ENCODE measurements at regions not wholly inside any gene's neighbourhood (a gene's known extent, or its start where the extent isn't known, plus 50 kb on each side); places are given as distances from the start of the nearest gene placed in this dataset.
"Not testable (repeated sequence)": the region's sequence is repeated elsewhere in the genome, so short reads cannot be mapped to it uniquely, and the experiment has no call there.

- ChIA-PET CTCF (ENCODE audit: low intra/inter-chr PET ratio) (no interaction called here), POLR2A (no interaction called here)
- H3K79me2 ChIP-seq (ENCODE audit: control insufficient read depth, insufficient read depth, low read length), result no peaks in the 10 kb centered on the region
- H3K9me1 ChIP-seq (ENCODE audit: control insufficient read depth, insufficient read depth, low read length), result no peaks in the 10 kb centered on the region
- no peaks in the 10 kb centered on the region for H3K27me3 ChIP-seq (ENCODE audit: control insufficient read depth in 2 of 2, insufficient read depth in 2 of 2, low read length in 2 of 2)
- DNase-seq (ENCODE audit: extremely low read depth in 1 of 4, low spot score in 3 of 4) (no peak), ATAC-seq (no peak), FAIRE-seq (no peak)
- no peaks in the 10 kb centered on the region for H3K9me3 ChIP-seq (replicated peaks; ENCODE audit: control insufficient read depth, insufficient read depth, low read depth, low read length)
- intact Hi-C loops (cut with micrococcal nuclease), result no loop called here
- no peaks in the 10 kb centered on the region for H3K36me3 ChIP-seq (ENCODE audit: control insufficient read depth, insufficient read depth, low read length)
- H4K20me1 ChIP-seq (replicated peaks; ENCODE audit: control insufficient read depth, insufficient read depth, low read length), result no peaks in the 10 kb centered on the region
- H3K4me1 ChIP-seq (replicated peaks in 1 of 2; ENCODE audit: control insufficient read depth in 2 of 2, insufficient read depth in 2 of 2, low read length in 2 of 2), result no peaks in the 10 kb centered on the region
- TF ChIP-seq ATF2 (CRISPR knock-in tag; IDR thresholded peaks at IDR 0.05), result no peak
- TF ChIP-seq NFYB (IDR thresholded peaks at IDR 0.05; ENCODE audit: extremely low read depth, insufficient read length), result no peak
- no peak for TF ChIP-seq RUNX1 (IDR thresholded peaks at IDR 0.05; ENCODE audit: low read depth)
- no peak for TF ChIP-seq ZNF253 (CRISPR knock-in tag; conservative IDR thresholded peaks at IDR 0.05)
- no peak for TF ChIP-seq CEBPB (tag; IDR thresholded peaks at IDR 0.05)
- TF ChIP-seq MYC (IDR thresholded peaks at IDR 0.05; ENCODE audit: low read depth, low read length), result no peak
- no peak for TF ChIP-seq MYC (CRISPR knock-in tag; IDR thresholded peaks at IDR 0.05; ENCODE audit: borderline replicate concordance, low read depth)
- TF ChIP-seq HDAC1 (IDR thresholded peaks at IDR 0.05), result no peak
- no peak for TF ChIP-seq MAFK (IDR thresholded peaks at IDR 0.05; ENCODE audit: low read length)
- TF ChIP-seq ZNF143 (CRISPR knock-in tag; IDR thresholded peaks at IDR 0.05), result no peak
- TF ChIP-seq MBD1 (CRISPR knock-in tag; IDR thresholded peaks at IDR 0.05), result no peak
- in situ Hi-C loops (cut with MboI), result no loop called here
- H3K4me3 ChIP-seq, result no peak overlapping the region
- H3K27ac ChIP-seq (ENCODE audit: extremely low read depth, low read depth, low read length), result no peak overlapping the region
- WGBS (ENCODE audit: insufficient coverage, low coverage, missing lambda C conversion rate), result 21% methylated on average over 1 of the region's 1 CpG
- no peak overlapping the region for H3K4me2 ChIP-seq (ENCODE audit: insufficient read depth, low read length)
- H3K9ac ChIP-seq (ENCODE audit: insufficient read depth in 1 of 2, low read depth in 2 of 2, low read length in 2 of 2), result no peak overlapping the region
- H2AFZ ChIP-seq (ENCODE audit: low read depth, low read length), result no peak overlapping the region
- no TSS peak for BruUV-seq (replicated peaks)
Measured at GRCh38 chr5:120823328-120823727, 359.2 kb downstream of the PRR16 start.

DNA sequence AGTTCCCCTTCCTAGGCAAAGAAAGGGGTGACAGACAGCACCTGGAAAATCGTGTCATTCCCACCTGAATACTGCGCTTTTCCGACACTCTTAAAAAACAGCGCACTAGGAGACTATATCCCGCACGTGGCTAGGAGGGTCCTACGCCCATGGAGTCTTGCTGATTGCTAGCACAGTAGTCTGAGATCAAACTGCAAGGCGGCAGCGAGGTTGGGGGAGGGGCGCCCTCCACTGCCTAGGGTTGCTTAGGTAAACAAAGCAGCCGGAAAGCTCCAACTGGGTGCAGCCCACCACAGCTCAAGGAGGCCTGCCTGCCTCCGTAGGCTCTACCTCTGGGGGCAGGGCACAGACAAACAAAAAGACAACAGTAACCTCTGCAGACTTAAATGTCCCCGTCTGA is 367.5 kb downstream of the PRR16 start:
- BruUV-seq (replicated peaks); H3K4me2 ChIP-seq (ENCODE audit: insufficient read depth, low read length); H3K4me3 ChIP-seq; DNase-seq (ENCODE audit: extremely low read depth in 1 of 4, low spot score in 3 of 4); ATAC-seq; H3K27ac ChIP-seq (ENCODE audit: extremely low read depth, low read depth, low read length); CTCF ChIA-PET (ENCODE audit: low intra/inter-chr PET ratio); POLR2A ChIA-PET; H3K9me1 ChIP-seq (ENCODE audit: control insufficient read depth, insufficient read depth, low read length); H3K27me3 ChIP-seq (ENCODE audit: control insufficient read depth in 2 of 2, insufficient read depth in 2 of 2, low read length in 2 of 2); H3K36me3 ChIP-seq (ENCODE audit: control insufficient read depth, insufficient read depth, low read length); H3K9me3 ChIP-seq (replicated peaks; ENCODE audit: control insufficient read depth, insufficient read depth, low read depth, low read length); H3K9ac ChIP-seq (ENCODE audit: insufficient read depth in 1 of 2, low read depth in 2 of 2, low read length in 2 of 2); H3K79me2 ChIP-seq (ENCODE audit: control insufficient read depth, insufficient read depth, low read length); FAIRE-seq; in situ Hi-C loops (cut with MboI); H2AFZ ChIP-seq (ENCODE audit: low read depth, low read length); H4K20me1 ChIP-seq (replicated peaks; ENCODE audit: control insufficient read depth, insufficient read depth, low read length); intact Hi-C loops (cut with micrococcal nuclease); H3K4me1 ChIP-seq (replicated peaks in 1 of 2; ENCODE audit: control insufficient read depth in 2 of 2, insufficient read depth in 2 of 2, low read length in 2 of 2): not testable (repeated sequence)
- 8% methylated on average over 10 of the region's 13 CpGs for WGBS (ENCODE audit: insufficient coverage, low coverage, missing lambda C conversion rate)

Data from K562 (cell line).